Testis (tissue), 2 donors: ENCODE measurements at regions not wholly inside any gene's neighbourhood (a gene's known extent, or its start where the extent isn't known, plus 50 kb on each side); places are given as distances from the start of the nearest gene placed in this dataset.

Experiments
- CTCF ChIP-seq, 3 experiments: fragments of 450-650 bp in 2 of 3; fragments of 200-600 bp in 1 of 3; sonication (generic) in 1 of 3; IDR thresholded peaks; one replicate each; pipeline ENCODE4 v1.5.1; 2016 to 2019; ENCODE audit warnings: antibody characterized with exemption in 3 of 3, mild to moderate bottlenecking in 2 of 3, moderate library complexity in 1 of 3
- POLR2A ChIP-seq: fragments of 450-650 bp; IDR thresholded peaks from one replicate; pipeline ENCODE4 v1.6.1; 2017; ENCODE audit warnings: antibody characterized with exemption, mild to moderate bottlenecking, moderate library complexity

- TF ChIP-seq CTCF (IDR thresholded peaks at IDR 0.05) (no peak), POLR2A (no peak)
Measured at GRCh38 chr1:83810144-83810543, 188.8 kb downstream of the TTLL7 start.
